ENCODE measurements at regions not wholly inside any gene's neighbourhood (a gene's known extent, or its start where the extent isn't known, plus 50 kb on each side); places are given as distances from the start of the nearest gene placed in this dataset.

DNA sequence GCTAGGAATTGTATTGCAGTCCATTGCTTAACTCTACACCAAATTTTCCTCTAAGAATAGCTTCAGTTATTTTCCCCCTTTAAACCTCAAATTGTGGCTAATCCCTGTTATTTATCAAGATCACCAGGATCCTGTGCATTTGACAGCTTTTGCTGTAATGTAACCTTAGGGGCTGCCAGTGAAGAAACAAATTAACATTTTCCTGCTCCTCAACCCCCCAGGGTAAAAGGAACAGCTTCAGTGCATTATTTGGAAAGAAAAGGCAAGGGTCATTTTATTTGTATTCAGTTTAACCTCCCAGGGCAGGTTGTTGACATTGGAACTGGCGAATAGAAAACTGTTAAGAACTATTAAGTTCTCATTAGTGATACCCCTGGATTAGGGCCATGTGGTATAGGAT lies 57.0 kb downstream of the PCDH20 start:
- no peaks in the 10 kb centered on the region for H3K27me3 ChIP-seq
- H3K9me3 ChIP-seq = no peaks in the 10 kb centered on the region
- WGBS (ENCODE audit: insufficient coverage, low coverage, low lambda C conversion rate, missing lambda C conversion rate) = 22% methylated on average over 1 of the region's 1 CpG
- H3K4me1 ChIP-seq = no peaks in the 10 kb centered on the region
- H3K4me3 ChIP-seq = no peak overlapping the region
- no peak for ATAC-seq
- TF ChIP-seq, protein P1, sequence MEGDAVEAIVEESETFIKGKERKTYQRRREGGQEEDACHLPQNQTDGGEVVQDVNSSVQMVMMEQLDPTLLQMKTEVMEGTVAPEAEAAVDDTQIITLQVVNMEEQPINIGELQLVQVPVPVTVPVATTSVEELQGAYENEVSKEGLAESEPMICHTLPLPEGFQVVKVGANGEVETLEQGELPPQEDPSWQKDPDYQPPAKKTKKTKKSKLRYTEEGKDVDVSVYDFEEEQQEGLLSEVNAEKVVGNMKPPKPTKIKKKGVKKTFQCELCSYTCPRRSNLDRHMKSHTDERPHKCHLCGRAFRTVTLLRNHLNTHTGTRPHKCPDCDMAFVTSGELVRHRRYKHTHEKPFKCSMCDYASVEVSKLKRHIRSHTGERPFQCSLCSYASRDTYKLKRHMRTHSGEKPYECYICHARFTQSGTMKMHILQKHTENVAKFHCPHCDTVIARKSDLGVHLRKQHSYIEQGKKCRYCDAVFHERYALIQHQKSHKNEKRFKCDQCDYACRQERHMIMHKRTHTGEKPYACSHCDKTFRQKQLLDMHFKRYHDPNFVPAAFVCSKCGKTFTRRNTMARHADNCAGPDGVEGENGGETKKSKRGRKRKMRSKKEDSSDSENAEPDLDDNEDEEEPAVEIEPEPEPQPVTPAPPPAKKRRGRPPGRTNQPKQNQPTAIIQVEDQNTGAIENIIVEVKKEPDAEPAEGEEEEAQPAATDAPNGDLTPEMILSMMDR (IDR thresholded peaks at IDR 0.05) = no peak
- no peak for TF ChIP-seq POLR2A (IDR thresholded peaks at IDR 0.05)
- intact Hi-C loops (cut with DNase I) = no loop called here
- no peaks in the 10 kb centered on the region for H3K36me3 ChIP-seq
- no peak for DNase-seq
- H3K27ac ChIP-seq = no peak overlapping the region

DNA sequence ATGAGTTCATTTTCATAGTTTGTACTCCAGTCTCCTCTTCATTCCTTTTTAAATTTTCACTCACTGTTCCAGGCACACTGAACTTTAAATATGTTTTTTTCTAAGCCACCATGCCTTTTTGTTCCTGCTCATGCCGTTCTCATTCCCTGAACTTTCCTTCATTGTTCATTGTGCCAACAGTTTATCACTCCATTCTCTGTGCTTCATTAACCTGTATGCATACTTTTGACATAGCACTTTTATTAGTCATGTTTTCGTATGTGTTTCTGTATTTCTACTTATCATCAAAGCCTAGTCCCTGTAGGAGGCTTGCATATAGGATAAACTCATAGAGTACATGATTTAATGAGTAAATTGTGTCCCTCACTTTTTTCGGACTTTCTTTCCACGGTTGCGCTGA lies 65.3 kb downstream of the PCDH20 start:
- H3K9me3 ChIP-seq = no peaks in the 10 kb centered on the region
- H3K27ac ChIP-seq = no peak overlapping the region
- no peaks in the 10 kb centered on the region for H3K4me1 ChIP-seq
- H3K4me3 ChIP-seq = no peak overlapping the region
- DNase-seq (no peak), ATAC-seq (no peak)
- no peaks in the 10 kb centered on the region for H3K27me3 ChIP-seq
- H3K36me3 ChIP-seq = no peaks in the 10 kb centered on the region
- WGBS (ENCODE audit: insufficient coverage, low coverage, low lambda C conversion rate, missing lambda C conversion rate) = 54% methylated on average over 5 of the region's 5 CpGs
- intact Hi-C loops (cut with DNase I) = no loop called here
- TF ChIP-seq, protein P1 (IDR thresholded peaks at IDR 0.05) = no peak
- no peak for TF ChIP-seq POLR2A (IDR thresholded peaks at IDR 0.05)

DNA sequence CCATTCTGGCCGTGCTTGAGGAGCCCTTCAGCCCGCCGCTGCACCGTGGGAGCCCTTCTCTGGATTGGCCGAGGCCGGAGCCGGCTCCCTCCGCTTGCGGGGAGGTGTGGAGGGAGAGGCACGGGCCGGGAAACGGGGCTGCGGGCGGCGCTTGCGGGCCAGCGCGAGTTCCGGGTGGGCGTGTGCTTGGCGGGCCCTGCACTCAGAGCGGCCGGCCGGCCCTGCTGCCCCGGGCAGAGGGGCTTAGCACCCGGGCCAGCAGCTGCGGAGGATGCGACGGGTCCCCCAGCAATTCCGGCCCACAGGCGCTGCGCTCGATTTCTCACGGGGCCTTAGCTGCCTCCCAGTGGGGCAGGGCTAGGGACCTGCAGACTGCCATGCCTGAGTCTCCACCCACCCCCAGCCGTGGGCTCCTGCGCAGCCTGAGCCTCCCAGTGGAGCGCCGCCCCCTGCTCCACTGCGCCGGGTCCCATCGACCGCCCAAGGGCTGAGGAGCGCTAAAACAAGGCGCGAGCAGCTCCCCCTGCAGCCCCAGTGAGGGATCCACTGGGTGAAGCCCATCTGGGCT lies 76.5 kb downstream of the PCDH20 start:
- no peak overlapping the region for H3K4me3 ChIP-seq
- no peaks in the 10 kb centered on the region for H3K27me3 ChIP-seq
- H3K27ac ChIP-seq = no peak overlapping the region
- intact Hi-C loops (cut with DNase I) = no loop called here
- no peaks in the 10 kb centered on the region for H3K4me1 ChIP-seq
- no peaks in the 10 kb centered on the region for H3K9me3 ChIP-seq
- DNase-seq (no peak), ATAC-seq (no peak)
- no peak for TF ChIP-seq POLR2A (IDR thresholded peaks at IDR 0.05)
- TF ChIP-seq, protein P1 (IDR thresholded peaks at IDR 0.05) = no peak
- WGBS (ENCODE audit: insufficient coverage, low coverage, low lambda C conversion rate, missing lambda C conversion rate) = 90% methylated on average over 2 of the region's 45 CpGs
- H3K36me3 ChIP-seq = no peaks in the 10 kb centered on the region

DNA sequence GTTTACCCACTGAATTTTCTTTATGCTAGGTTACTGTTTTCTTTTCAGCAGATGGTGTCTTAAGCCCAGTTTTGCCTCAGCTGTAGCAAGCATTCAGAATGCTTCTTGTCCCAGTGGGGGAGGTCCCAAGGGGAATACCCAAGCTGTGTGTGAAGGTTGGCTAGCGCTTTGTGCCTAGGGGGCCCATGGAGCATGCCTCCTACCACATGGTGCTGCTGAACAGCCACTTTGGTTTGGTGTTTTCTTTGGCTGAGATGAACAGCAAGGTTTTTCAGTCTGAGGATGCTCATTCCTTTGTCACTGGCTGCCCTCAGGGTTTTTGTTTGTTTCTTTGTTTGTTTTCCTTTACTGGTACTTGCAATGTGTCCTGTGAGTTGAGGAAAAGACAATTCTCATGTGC lies 99.0 kb downstream of the PCDH20 start:
- Histone ChIP-seq H3K27me3 (no peaks in the 10 kb centered on the region), H3K27ac (no peak overlapping the region), H3K4me1 (no peaks in the 10 kb centered on the region), H3K36me3 (no peaks in the 10 kb centered on the region), H3K9me3 (no peaks in the 10 kb centered on the region), H3K4me3 (no peak overlapping the region)
- WGBS (ENCODE audit: insufficient coverage, low coverage, low lambda C conversion rate, missing lambda C conversion rate) = 43% methylated on average over 1 of the region's 1 CpG
- DNase-seq = no peak
- intact Hi-C loops (cut with DNase I) = no loop called here
- ATAC-seq = no peak
- TF ChIP-seq, protein P1 (IDR thresholded peaks at IDR 0.05) = no peak
- no peak for TF ChIP-seq POLR2A (IDR thresholded peaks at IDR 0.05)
